H7 (cell line): ENCODE measurements at regions not wholly inside any gene's neighbourhood (a gene's known extent, or its start where the extent isn't known, plus 50 kb on each side); places are given as distances from the start of the nearest gene placed in this dataset.
"Not testable (repeated sequence)": the region's sequence is repeated elsewhere in the genome, so short reads cannot be mapped to it uniquely, and the experiment has no call there.

ENCODE experiments used
- DNase-seq: peaks from one replicate; pipeline ENCODE4 v3.0.0; 2012
- H3K27me3 ChIP-seq: 2 replicates; pipeline ENCODE4 v1.6.0; 2011; ENCODE audit warnings: mild to moderate bottlenecking, low read length; ENCODE audit not compliant: control insufficient read depth, insufficient read depth
- H3K36me3 ChIP-seq: replicated peaks from 2 replicates; pipeline ENCODE4 v1.5.1; 2011; ENCODE audit warnings: low read length; ENCODE audit not compliant: control insufficient read depth, insufficient read depth
- H3K4me3 ChIP-seq: 2 replicates; pipeline ENCODE4 v1.5.1; 2011; ENCODE audit warnings: low read depth, mild to moderate bottlenecking, control low read depth, low read length, moderate library complexity; ENCODE audit not compliant: insufficient read depth

DNA sequence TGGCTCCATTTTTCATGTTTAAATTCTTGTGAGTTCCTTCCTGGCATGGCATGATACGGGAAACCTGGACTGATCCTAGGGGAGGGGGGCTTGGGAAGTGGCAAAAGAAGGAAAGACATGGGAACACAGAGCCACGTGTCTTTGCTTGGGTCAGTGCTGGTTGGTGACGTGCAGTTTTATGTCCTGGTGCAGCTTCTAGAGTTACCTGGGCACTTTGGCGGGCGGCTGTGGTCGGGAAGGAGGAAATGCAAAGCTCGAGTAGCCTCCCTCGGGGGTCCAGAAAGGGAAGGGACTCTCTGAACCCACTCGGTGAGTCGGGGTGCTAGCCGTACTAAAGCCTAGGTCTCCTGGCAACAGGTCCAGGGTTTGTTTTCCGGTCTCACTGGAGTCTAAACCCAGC, 94.6 kb downstream of the APOB start:
- Histone ChIP-seq H3K27me3 (no peaks in the 10 kb centered on the region), H3K4me3 (no peak overlapping the region), H3K36me3 (no peaks in the 10 kb centered on the region)
- DNase-seq, result no peak

DNA sequence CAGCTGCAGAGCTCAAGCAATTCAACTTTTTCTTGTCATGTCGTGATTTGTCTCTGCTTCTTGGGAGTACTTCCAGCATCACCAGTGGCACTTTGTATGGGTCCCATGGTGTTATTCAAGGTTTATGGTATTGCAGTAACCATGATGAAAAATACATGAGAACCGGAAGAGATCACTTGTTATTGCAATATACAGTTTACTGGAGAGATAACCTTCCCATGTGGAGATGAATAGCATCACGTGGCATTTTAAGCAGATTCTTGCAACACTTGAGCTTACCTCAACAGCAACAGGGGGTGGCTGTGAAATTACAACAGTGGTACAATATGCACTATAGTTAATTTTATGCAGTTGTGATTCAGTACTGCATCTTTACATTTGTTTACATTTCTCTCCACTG, 97.4 kb downstream of the APOB start:
- DNase-seq, result no peak
- H3K27me3 ChIP-seq, result no peaks in the 10 kb centered on the region
- no peaks in the 10 kb centered on the region for H3K36me3 ChIP-seq
- no peak overlapping the region for H3K4me3 ChIP-seq

GRCh38 chr2:20943721-20944120, 100.2 kb downstream of the APOB start:
- not testable (repeated sequence) for H3K4me3 ChIP-seq, H3K27me3 ChIP-seq, H3K36me3 ChIP-seq, DNase-seq

DNA sequence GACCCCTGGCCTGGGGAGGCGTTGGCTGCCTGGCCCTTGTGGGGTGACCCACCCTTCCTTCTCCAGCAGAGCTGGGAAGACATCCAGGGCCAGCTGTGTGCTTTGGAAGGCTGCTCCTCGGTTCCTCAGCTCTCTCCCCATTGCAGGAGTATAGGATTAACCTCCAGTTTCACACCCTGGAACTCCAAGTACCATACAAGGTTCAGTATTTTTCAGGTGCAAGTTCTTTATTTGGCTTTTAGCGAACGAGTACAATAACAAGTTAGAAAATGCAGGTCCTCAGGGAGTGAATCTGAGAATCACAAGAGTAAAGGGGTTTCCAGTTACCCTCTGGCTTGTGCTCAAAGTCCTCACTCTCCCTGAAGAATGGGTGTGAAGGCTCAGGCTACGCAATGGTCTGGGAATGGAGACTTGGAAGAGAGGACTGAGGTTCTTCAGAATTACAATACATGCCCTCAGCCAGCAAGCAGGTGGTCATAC, 101.2 kb downstream of the APOB start:
- H3K27me3 ChIP-seq, result no peaks in the 10 kb centered on the region
- no peak for DNase-seq
- H3K36me3 ChIP-seq, result no peaks in the 10 kb centered on the region
- no peak overlapping the region for H3K4me3 ChIP-seq

- H3K4me3 ChIP-seq, result no peak overlapping the region
- H3K36me3 ChIP-seq, result no peaks in the 10 kb centered on the region
- no peak for DNase-seq
- no peaks in the 10 kb centered on the region for H3K27me3 ChIP-seq
Observed at GRCh38 chr2:20940856-20941255, 103.0 kb downstream of the APOB start.

DNA sequence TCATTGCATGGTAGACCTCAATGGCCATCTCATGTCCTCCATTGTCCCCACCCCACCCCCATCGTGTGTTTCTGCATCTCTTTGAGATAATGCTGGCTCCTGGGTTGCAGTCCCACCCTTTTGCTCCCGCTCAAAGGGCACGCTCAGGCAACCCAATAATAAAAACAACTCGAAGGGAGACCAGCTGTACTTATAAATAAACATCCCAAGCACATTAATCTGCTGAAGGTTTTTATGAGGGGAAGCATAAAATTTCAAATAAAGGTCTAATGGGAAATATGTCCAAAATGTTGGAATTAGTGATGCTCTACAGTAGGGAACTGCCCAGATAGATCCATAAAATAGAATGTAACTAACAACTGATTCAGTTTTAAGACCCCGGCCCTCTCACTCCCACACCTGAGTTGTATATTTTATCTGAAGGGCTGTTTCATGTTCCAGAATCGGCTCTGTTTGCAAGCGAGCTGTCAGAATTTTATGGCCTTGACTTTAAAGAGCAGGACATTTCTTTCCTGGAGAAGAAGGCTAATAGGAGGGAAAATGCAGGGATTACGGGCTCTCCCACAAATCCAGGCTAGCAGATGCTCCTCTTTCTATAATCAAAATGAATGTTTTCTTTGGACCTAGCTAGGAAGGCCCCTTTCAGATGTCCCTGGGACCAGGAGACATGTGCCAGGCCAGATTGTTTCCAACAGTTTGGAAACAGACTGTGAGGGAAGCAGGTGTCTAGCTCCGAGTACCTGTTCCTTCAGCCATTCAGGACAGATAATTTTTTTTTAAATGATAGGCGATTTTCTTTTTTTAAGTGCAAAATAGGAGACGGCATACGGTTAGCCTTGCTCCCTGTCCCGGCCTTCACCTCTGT, 103.7 kb downstream of the APOB start:
- Histone ChIP-seq H3K36me3 (no peaks in the 10 kb centered on the region), H3K27me3 (no peaks in the 10 kb centered on the region), H3K4me3 (no peak overlapping the region)
- no peak for DNase-seq

DNA sequence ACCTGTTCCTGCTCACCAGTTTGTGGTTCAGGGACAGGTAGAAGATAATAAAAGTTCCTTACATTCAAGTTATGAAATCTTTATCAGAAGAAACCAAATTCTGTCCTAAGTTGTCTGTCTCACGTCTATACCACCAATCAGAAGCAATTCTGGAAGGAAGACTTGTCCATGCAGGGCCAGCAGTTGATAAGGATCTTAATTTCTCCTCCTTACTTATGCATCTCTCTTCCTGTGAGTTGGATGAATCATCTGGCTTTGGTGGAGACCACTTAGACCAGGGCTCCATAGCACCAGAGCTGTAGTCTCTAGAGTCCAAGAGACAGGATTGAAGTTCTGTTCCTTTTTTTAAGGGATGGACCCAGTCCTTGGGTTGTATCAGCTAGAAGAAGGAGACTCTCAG, 106.5 kb downstream of the APOB start:
- Histone ChIP-seq H3K27me3 (no peaks in the 10 kb centered on the region), H3K36me3 (no peaks in the 10 kb centered on the region), H3K4me3 (no peak overlapping the region)
- no peak for DNase-seq

- Histone ChIP-seq H3K27me3 (no peaks in the 10 kb centered on the region), H3K36me3 (no peaks in the 10 kb centered on the region), H3K4me3 (no peak overlapping the region)
- DNase-seq, result no peak
Observed at GRCh38 chr2:20935168-20935775, 108.6 kb downstream of the APOB start.

DNA sequence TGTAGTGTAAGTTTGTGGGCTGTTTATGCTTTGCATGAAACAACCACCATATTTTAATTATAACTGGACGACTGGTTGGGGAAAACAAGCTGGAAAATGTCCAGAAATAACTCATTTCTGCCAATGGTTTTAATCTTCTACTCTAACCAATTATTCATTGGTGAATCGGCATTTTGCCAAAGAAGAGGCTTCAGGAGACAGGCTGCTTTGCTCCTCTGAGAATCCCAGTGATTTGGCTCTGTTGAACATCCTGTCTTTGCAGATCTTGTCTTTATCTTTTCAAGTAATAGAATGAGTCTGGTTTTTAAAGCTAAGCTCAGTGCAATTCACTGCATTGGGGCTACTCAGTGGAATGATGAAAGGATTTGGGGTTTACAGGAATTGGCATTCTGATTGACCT, 109.6 kb downstream of the APOB start:
- no peak for DNase-seq
- H3K4me3 ChIP-seq, result no peak overlapping the region
- no peaks in the 10 kb centered on the region for H3K27me3 ChIP-seq
- H3K36me3 ChIP-seq, result no peaks in the 10 kb centered on the region

DNA sequence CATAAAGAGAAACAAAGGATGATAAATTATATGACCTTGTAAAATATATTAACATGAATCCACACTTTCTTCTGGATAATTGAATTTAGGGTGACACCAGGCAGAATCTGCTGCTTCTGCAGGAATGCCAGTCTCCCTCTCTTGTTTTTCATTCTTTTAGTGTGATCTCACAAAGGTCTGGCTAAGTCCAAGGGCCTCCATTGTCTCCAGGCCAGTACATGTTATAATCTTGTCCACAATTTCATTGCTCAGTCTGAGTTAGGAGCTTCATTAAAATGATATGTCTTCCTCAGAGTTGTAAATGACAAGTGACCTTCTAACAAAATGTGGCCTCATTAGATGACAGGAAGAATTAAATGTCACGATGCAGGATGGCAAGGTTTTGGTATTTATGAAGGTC, 110.2 kb downstream of the APOB start:
- H3K36me3 ChIP-seq, result no peaks in the 10 kb centered on the region
- no peak for DNase-seq
- H3K4me3 ChIP-seq, result no peak overlapping the region
- no peaks in the 10 kb centered on the region for H3K27me3 ChIP-seq

- Histone ChIP-seq H3K27me3 (no peaks in the 10 kb centered on the region), H3K4me3 (no peak overlapping the region), H3K36me3 (no peaks in the 10 kb centered on the region)
- DNase-seq, result no peak
Observed at GRCh38 chr2:20931346-20931745, 108.4 kb upstream of the LDAH start.

GRCh38 chr2:20930928-20931327, 108.0 kb upstream of the LDAH start:
- Histone ChIP-seq H3K4me3 (no peak overlapping the region), H3K27me3 (no peaks in the 10 kb centered on the region), H3K36me3 (no peaks in the 10 kb centered on the region)
- no peak for DNase-seq

- H3K36me3 ChIP-seq, result no peaks in the 10 kb centered on the region
- H3K4me3 ChIP-seq, result no peak overlapping the region
- DNase-seq, result no peak
- no peaks in the 10 kb centered on the region for H3K27me3 ChIP-seq
Observed at GRCh38 chr2:20929721-20930120, 106.8 kb upstream of the LDAH start.

- Histone ChIP-seq H3K27me3 (no peaks in the 10 kb centered on the region), H3K36me3 (no peaks in the 10 kb centered on the region), H3K4me3 (no peak overlapping the region)
- no peak for DNase-seq
Observed at GRCh38 chr2:20928617-20929016, 105.7 kb upstream of the LDAH start.

GRCh38 chr2:20925265-20925889, 102.5 kb upstream of the LDAH start:
- no peaks in the 10 kb centered on the region for H3K36me3 ChIP-seq
- no peaks in the 10 kb centered on the region for H3K27me3 ChIP-seq
- peak; percentile 60 for DNase-seq
- H3K4me3 ChIP-seq, result no peak overlapping the region
